ENCODE measurements at regions not wholly inside any gene's neighbourhood (a gene's known extent, or its start where the extent isn't known, plus 50 kb on each side); places are given as distances from the start of the nearest gene placed in this dataset.

DNA sequence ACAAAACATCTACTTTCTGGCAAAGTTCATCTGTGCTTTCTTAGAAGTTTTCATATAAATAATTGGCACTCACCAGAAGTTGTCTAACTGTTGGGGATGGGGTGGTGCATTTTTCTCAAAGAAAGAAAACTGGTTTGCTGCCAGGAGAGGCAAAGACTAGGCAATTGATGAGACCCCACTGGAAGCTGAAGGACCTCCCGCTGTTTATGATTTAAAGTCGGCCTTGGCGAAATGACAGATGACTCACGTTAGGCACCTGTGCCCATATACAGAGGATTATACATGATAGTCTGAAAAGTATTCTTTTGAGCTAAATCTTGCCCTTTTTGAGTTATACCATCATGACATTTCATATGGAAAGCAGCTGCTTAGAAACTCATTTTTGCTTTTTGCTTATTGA, 193.0 kb upstream of the ZFHX3 start:
- 83 to 89% methylated on average over 4 of the region's 4 CpGs for WGBS, 2 donors
- ATAC-seq (ENCODE audit: insufficient read depth, low FRiP score) = no peak
- peak in 2 of 3 donors; percentile 38 to 46 for DNase-seq
- Histone ChIP-seq H3K27me3 (ENCODE audit: control insufficient read depth in 3 of 3, insufficient read depth in 3 of 3, low read length in 2 of 3) (no peaks in the 10 kb centered on the region), H3K9ac (ENCODE audit: insufficient read depth in 1 of 2, low read length in 2 of 2) (no peak overlapping the region), H3K36me3 (ENCODE audit: control insufficient read depth in 4 of 4, insufficient read depth in 4 of 4, low read length in 4 of 4) (no peaks in the 10 kb centered on the region), H3K9me3 (ENCODE audit: control insufficient read depth in 4 of 4, insufficient read depth in 3 of 4, low read length in 3 of 4) (peaks cover 0 to 2% (median 0%) of the 10 kb centered on the region in 4 donors), H3K4me3 (no peak overlapping the region), H3K27ac (ENCODE audit: low read depth in 1 of 2, low read length in 1 of 2) (no peak overlapping the region), H3K4me1 (ENCODE audit: control insufficient read depth in 5 of 5, insufficient read depth in 5 of 5, low read length in 5 of 5) (peaks cover 0 to 9% (median 0%) of the 10 kb centered on the region in 5 donors)
- TF ChIP-seq, protein P1, sequence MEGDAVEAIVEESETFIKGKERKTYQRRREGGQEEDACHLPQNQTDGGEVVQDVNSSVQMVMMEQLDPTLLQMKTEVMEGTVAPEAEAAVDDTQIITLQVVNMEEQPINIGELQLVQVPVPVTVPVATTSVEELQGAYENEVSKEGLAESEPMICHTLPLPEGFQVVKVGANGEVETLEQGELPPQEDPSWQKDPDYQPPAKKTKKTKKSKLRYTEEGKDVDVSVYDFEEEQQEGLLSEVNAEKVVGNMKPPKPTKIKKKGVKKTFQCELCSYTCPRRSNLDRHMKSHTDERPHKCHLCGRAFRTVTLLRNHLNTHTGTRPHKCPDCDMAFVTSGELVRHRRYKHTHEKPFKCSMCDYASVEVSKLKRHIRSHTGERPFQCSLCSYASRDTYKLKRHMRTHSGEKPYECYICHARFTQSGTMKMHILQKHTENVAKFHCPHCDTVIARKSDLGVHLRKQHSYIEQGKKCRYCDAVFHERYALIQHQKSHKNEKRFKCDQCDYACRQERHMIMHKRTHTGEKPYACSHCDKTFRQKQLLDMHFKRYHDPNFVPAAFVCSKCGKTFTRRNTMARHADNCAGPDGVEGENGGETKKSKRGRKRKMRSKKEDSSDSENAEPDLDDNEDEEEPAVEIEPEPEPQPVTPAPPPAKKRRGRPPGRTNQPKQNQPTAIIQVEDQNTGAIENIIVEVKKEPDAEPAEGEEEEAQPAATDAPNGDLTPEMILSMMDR (IDR thresholded peaks at IDR 0.05; ENCODE audit: control extremely low read depth, extremely low read depth) = no peak

DNA sequence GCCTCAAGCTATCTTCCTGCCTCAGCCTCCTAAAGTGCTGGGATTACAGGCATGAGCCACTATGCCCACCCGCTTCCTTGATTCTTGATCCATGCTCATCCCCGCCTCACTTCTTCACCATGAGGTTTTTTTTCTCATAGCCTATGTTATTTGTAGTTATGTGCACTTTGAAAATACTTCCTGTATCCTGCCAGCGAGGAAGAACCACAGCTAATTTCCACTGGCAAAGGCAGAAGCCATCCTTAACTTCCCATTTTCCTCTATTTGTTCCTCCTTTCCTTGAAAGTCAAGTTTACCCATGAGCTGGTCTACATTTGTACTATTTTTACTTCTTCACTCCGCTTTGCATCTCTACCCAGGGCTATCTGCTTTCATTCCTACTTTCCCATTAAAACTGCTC, 189.7 kb upstream of the ZFHX3 start:
- 73 to 85% methylated on average over 4 of the region's 4 CpGs for WGBS, 2 donors
- TF ChIP-seq, protein P1 (IDR thresholded peaks at IDR 0.05; ENCODE audit: control extremely low read depth, extremely low read depth) = no peak
- DNase-seq = no peak
- Histone ChIP-seq H3K9me3 (ENCODE audit: control insufficient read depth in 4 of 4, insufficient read depth in 3 of 4, low read length in 3 of 4) (peaks cover 0 to 2% (median 0%) of the 10 kb centered on the region in 4 donors), H3K27me3 (ENCODE audit: control insufficient read depth in 3 of 3, insufficient read depth in 3 of 3, low read length in 2 of 3) (no peaks in the 10 kb centered on the region), H3K36me3 (ENCODE audit: control insufficient read depth in 4 of 4, insufficient read depth in 4 of 4, low read length in 4 of 4) (no peaks in the 10 kb centered on the region), H3K9ac (ENCODE audit: insufficient read depth in 1 of 2, low read length in 2 of 2) (no peak overlapping the region), H3K4me1 (ENCODE audit: control insufficient read depth in 5 of 5, insufficient read depth in 5 of 5, low read length in 5 of 5) (peaks cover 0 to 37% (median 2%) of the 10 kb centered on the region in 5 donors), H3K27ac (ENCODE audit: low read depth in 1 of 2, low read length in 1 of 2) (no peak overlapping the region), H3K4me3 (no peak overlapping the region)
- ATAC-seq (ENCODE audit: insufficient read depth, low FRiP score) = no peak

DNA sequence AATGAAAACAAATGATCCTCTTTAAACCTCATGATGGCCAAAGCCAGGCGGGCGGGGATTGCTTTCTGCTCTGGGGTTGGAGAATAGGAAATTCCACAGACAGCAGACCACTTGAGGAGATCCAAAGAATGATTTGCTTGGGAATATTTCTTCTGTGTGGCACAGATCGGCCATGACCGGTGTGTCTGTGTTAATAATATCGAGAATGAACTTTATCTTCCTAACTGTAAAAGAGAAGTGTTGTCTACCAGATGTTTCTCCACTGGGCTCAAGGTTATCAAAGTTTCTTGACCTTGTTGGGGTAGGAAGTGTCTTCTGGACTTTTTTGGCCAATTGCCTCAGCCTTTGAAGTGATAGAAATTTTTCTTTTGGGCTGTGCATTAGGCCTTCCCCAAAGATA, 186.6 kb upstream of the ZFHX3 start:
- Histone ChIP-seq H3K27ac (ENCODE audit: low read depth in 1 of 2, low read length in 1 of 2) (no peak overlapping the region), H3K36me3 (ENCODE audit: control insufficient read depth in 4 of 4, insufficient read depth in 4 of 4, low read length in 4 of 4) (no peaks in the 10 kb centered on the region), H3K9ac (ENCODE audit: insufficient read depth in 1 of 2, low read length in 2 of 2) (no peak overlapping the region), H3K9me3 (ENCODE audit: control insufficient read depth in 4 of 4, insufficient read depth in 3 of 4, low read length in 3 of 4) (peaks cover 0 to 5% (median 0%) of the 10 kb centered on the region in 4 donors), H3K27me3 (ENCODE audit: control insufficient read depth in 3 of 3, insufficient read depth in 3 of 3, low read length in 2 of 3) (no peaks in the 10 kb centered on the region), H3K4me1 (ENCODE audit: control insufficient read depth in 5 of 5, insufficient read depth in 5 of 5, low read length in 5 of 5) (peaks cover 0 to 37% (median 2%) of the 10 kb centered on the region in 5 donors), H3K4me3 (no peak overlapping the region)
- TF ChIP-seq, protein P1 (IDR thresholded peaks at IDR 0.05; ENCODE audit: control extremely low read depth, extremely low read depth) = no peak
- DNase-seq (peak; percentile 32 to 63 (median 62)), ATAC-seq (ENCODE audit: insufficient read depth, low FRiP score) (no peak)
- WGBS, 2 donors = 61 to 79% methylated on average over 5 of the region's 5 CpGs

DNA sequence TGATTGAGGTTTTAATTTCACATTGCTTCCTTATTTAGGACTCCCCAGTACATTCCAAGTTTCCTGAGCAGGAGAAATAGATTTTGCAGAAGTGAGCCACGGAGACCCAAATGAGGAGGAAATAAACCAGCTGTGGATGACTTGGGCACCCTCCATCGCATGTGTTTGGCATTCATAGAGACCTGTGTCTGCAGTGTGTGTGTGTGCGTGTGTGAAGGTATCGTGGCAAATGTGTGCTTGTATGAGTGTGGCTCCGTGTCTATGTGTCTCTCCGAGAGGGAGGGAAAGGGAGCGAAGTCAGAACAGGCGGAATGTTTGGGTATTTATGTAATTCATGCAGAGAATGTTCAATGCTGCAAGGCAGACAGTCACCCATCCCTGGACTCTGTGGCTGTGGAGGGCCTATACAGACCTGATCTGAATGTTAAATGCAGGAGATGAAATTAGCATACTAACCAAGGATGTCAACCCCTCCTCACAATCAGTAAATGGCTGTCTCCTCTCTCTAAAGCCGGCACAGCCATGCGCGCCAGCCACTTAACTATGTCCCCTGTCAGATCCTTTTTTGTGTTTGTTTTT, 186.0 kb upstream of the ZFHX3 start:
- ATAC-seq (ENCODE audit: insufficient read depth, low FRiP score) (no peak), DNase-seq (peak; percentile 29 to 68 (median 49))
- peak overlapping the region in 1 of 2 donors; percentile 16 for H3K9ac ChIP-seq (ENCODE audit: insufficient read depth in 1 of 2, low read length in 2 of 2)
- no peak overlapping the region for H3K27ac ChIP-seq (ENCODE audit: low read depth in 1 of 2, low read length in 1 of 2)
- TF ChIP-seq, protein P1 (IDR thresholded peaks at IDR 0.05; ENCODE audit: control extremely low read depth, extremely low read depth) = no peak
- no peak overlapping the region for H3K4me3 ChIP-seq
- 73 to 80% methylated on average over 11 of the region's 11 CpGs for WGBS, 2 donors
- no peaks in the 10 kb centered on the region for H3K36me3 ChIP-seq (ENCODE audit: control insufficient read depth in 4 of 4, insufficient read depth in 4 of 4, low read length in 4 of 4)
- H3K4me1 ChIP-seq (ENCODE audit: control insufficient read depth in 5 of 5, insufficient read depth in 5 of 5, low read length in 5 of 5) = peaks cover 0 to 39% (median 2%) of the 10 kb centered on the region in 5 donors
- H3K9me3 ChIP-seq (ENCODE audit: control insufficient read depth in 4 of 4, insufficient read depth in 3 of 4, low read length in 3 of 4) = peaks cover 0 to 5% (median 0%) of the 10 kb centered on the region in 4 donors
- H3K27me3 ChIP-seq (ENCODE audit: control insufficient read depth in 3 of 3, insufficient read depth in 3 of 3, low read length in 2 of 3) = no peaks in the 10 kb centered on the region

All from lung (tissue), 11 donors.